Uterus (tissue), 3 donors: ENCODE measurements at regions not wholly inside any gene's neighbourhood (a gene's known extent, or its start where the extent isn't known, plus 50 kb on each side); places are given as distances from the start of the nearest gene placed in this dataset.

Experiments used
- DNase-seq, 2 donors: peaks; one replicate each; pipeline ENCODE4 v3.0.0-alpha.2; 2019 to 2020
- H3K27ac ChIP-seq, 2 donors: fragments of 200-600 bp; sonication (generic); 1 replicate in 1 of 2; 2 replicates in 1 of 2; pipeline ENCODE4 v1.5.1; 2016 to 2018
- H3K27me3 ChIP-seq, 2 donors: fragments of 200-600 bp; sonication (generic); one replicate each; pipeline ENCODE4 v1.5.1; 2018 to 2019; ENCODE audit warnings: control low read depth in 1 of 2
- H3K36me3 ChIP-seq, 2 donors: fragments of 200-600 bp; sonication (generic); one replicate each; pipeline ENCODE4 v1.5.1; 2019; ENCODE audit warnings: control low read depth in 1 of 2
- H3K4me1 ChIP-seq, 2 donors: fragments of 200-600 bp; sonication (generic); one replicate each; pipeline ENCODE4 v1.5.1; 2018 to 2019; ENCODE audit warnings: control low read depth in 1 of 2
- H3K4me3 ChIP-seq, 2 donors: fragments of 200-600 bp; sonication (generic); 1 replicate in 1 of 2; 2 replicates in 1 of 2; pipeline ENCODE4 v1.5.1; 2018 to 2019; ENCODE audit warnings: mild to moderate bottlenecking in 1 of 2
- H3K9me3 ChIP-seq, 2 donors: fragments of 200-600 bp; sonication (generic); one replicate each; pipeline ENCODE4 v1.5.1; 2019; ENCODE audit warnings: control low read depth in 1 of 2
- POLR2A ChIP-seq, 2 donors: fragments of 450-650 bp; IDR thresholded peaks; one replicate each; pipeline ENCODE4 v1.6.1; 2016; ENCODE audit warnings: antibody characterized with exemption in 2 of 2, mild to moderate bottlenecking in 1 of 2, moderate library complexity in 1 of 2
- intact Hi-C: fragments of 100-400 bp; cut with DNase I; formaldehyde crosslinking; loops from one replicate; pipeline ENCODE4 v1.15.1; 2023; ENCODE audit warnings: low total_unique reads
- TF ChIP-seq, protein P1 (sequence below), 4 experiments: fragments of 200-600 bp in 2 of 4; fragments of 450-650 bp in 2 of 4; sonication (generic) in 2 of 4; IDR thresholded peaks; one replicate each; pipeline ENCODE4 v1.5.1; 2016 to 2019; ENCODE audit warnings: antibody characterized with exemption in 4 of 4, mild to moderate bottlenecking in 2 of 4, moderate library complexity in 1 of 4
- donor health status: DM: yes; HTN: yes; CAD: no.

DNA sequence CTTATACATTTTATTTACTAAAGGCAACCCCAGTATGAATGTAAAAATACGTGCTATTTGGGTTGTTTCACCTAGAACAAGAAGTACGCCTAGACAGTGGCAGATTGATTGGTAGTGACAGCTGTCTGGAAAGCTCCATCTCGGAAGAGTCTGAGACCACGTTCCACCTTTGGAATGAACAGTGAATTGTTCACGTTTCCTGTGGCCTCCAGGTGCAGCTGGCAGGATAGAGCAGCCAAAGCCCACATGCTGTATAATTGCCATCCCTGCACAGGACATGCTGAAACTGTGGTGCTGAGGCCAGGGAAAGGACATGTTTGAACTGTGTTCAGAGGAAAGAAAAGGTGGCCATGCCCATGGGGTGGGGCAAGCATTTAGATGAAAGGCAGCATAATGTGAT is 218.7 kb upstream of the MTNR1B start:
- no peak overlapping the region for H3K27ac ChIP-seq
- H3K36me3 ChIP-seq = no peaks in the 10 kb centered on the region
- intact Hi-C loops = no loop called here
- no peaks in the 10 kb centered on the region for H3K4me1 ChIP-seq
- no peak for DNase-seq
- no peak for TF ChIP-seq POLR2A (IDR thresholded peaks at IDR 0.05)
- TF ChIP-seq, protein P1, sequence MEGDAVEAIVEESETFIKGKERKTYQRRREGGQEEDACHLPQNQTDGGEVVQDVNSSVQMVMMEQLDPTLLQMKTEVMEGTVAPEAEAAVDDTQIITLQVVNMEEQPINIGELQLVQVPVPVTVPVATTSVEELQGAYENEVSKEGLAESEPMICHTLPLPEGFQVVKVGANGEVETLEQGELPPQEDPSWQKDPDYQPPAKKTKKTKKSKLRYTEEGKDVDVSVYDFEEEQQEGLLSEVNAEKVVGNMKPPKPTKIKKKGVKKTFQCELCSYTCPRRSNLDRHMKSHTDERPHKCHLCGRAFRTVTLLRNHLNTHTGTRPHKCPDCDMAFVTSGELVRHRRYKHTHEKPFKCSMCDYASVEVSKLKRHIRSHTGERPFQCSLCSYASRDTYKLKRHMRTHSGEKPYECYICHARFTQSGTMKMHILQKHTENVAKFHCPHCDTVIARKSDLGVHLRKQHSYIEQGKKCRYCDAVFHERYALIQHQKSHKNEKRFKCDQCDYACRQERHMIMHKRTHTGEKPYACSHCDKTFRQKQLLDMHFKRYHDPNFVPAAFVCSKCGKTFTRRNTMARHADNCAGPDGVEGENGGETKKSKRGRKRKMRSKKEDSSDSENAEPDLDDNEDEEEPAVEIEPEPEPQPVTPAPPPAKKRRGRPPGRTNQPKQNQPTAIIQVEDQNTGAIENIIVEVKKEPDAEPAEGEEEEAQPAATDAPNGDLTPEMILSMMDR (IDR thresholded peaks at IDR 0.05) = no peak
- H3K9me3 ChIP-seq = no peaks in the 10 kb centered on the region
- no peak overlapping the region for H3K4me3 ChIP-seq
- H3K27me3 ChIP-seq = no peaks in the 10 kb centered on the region

DNA sequence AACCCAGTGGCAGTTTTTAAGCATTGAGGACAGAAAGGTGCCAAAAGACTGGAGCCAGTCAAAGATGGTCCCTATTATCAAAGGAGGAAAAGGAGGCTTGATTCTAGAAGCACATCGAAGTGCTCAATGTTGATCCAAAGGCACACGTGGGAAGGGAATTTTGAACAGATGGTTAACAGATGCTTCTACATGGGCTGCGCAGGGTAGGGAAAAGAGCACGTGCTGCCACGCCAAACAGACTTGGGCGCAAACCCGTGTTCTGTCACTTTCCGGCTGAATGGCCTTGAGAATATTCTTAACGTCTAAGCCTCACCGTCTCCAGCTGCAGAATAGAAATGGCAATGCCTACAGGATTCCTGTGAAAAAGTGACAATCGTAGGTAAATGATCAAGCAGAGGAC is 217.9 kb upstream of the MTNR1B start:
- Histone ChIP-seq H3K4me1 (no peaks in the 10 kb centered on the region), H3K27ac (no peak overlapping the region), H3K36me3 (no peaks in the 10 kb centered on the region), H3K27me3 (no peaks in the 10 kb centered on the region), H3K9me3 (no peaks in the 10 kb centered on the region), H3K4me3 (no peak overlapping the region)
- TF ChIP-seq, protein P1 (IDR thresholded peaks at IDR 0.05) = no peak
- TF ChIP-seq POLR2A (IDR thresholded peaks at IDR 0.05) = no peak
- intact Hi-C loops = no loop called here
- DNase-seq = no peak

DNA sequence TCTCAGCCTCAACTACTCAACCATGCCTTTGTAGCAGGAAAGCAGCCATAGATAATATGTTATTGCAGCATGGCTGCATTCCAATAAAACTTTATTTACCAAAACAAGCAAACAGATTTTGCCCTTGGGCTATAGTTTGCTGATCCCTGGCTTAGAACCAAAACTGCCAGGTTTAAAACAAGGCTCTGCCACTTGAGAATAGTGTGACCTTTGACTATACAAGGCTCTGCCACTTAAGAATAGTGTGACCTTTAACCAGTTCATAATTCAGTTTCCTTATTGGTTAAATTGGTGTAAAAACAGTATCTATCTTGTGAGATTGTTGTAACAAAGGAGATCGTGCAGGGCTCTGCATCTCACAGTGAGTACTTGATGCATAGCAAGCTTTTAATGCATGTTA is 217.3 kb upstream of the MTNR1B start:
- intact Hi-C loops = no loop called here
- TF ChIP-seq POLR2A (IDR thresholded peaks at IDR 0.05) = no peak
- TF ChIP-seq, protein P1 (IDR thresholded peaks at IDR 0.05) = no peak
- DNase-seq = no peak
- Histone ChIP-seq H3K27ac (no peak overlapping the region), H3K4me3 (no peak overlapping the region), H3K36me3 (no peaks in the 10 kb centered on the region), H3K4me1 (no peaks in the 10 kb centered on the region), H3K9me3 (no peaks in the 10 kb centered on the region), H3K27me3 (no peaks in the 10 kb centered on the region)

DNA sequence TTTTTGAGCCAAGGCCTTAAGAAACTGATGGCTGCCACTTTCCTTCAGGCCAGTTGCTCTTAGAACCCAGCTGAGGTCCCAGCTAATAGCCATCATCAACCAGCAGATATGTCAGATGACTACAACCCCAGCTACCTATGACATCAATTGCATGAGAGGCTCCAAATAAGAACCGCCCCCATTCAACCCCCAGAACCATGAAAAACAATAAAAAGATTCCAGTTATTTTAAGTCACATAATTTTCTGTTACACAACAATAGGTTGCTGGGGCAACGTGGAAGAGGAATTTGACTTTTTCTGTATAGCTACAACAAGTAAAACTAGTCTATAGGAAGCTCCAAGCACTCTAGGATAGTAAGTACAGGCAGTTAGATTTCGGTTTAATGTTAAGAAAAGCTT is 216.3 kb upstream of the MTNR1B start:
- no peak for TF ChIP-seq POLR2A (IDR thresholded peaks at IDR 0.05)
- TF ChIP-seq, protein P1 (IDR thresholded peaks at IDR 0.05) = no peak
- no peak for DNase-seq
- intact Hi-C loops = no loop called here
- no peaks in the 10 kb centered on the region for H3K27me3 ChIP-seq
- no peak overlapping the region for H3K27ac ChIP-seq
- H3K9me3 ChIP-seq = no peaks in the 10 kb centered on the region
- no peaks in the 10 kb centered on the region for H3K36me3 ChIP-seq
- no peaks in the 10 kb centered on the region for H3K4me1 ChIP-seq
- H3K4me3 ChIP-seq = no peak overlapping the region

DNA sequence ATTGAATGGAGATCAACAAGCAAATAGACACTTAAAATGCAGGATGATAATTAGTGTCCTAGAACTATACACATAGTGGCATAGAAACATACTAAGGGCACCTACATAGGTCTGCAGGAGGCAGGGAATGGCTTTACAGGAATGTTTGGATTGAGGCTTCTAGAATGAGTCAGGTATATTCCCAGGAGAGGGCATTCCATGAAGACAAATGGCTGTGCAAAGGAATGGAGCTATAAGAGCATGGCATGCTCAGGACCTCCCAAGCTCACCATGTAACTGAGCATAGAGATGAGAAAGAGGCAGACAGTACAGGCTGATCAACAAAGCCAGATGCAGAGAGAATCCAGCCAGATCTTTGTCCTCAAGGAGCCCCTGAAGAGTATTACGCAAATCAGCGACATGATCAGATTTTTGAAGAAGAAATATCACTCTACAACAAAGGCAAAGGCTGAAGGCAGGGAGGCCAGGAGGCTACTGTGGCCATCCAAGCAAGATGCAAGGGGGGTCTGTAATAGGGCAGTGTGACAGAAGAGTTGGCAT is 211.1 kb upstream of the MTNR1B start:
- Histone ChIP-seq H3K27ac (no peak overlapping the region), H3K4me1 (no peaks in the 10 kb centered on the region), H3K9me3 (no peaks in the 10 kb centered on the region), H3K4me3 (no peak overlapping the region), H3K27me3 (no peaks in the 10 kb centered on the region), H3K36me3 (no peaks in the 10 kb centered on the region)
- no peak for DNase-seq
- intact Hi-C loops = no loop called here
- TF ChIP-seq POLR2A (IDR thresholded peaks at IDR 0.05) = no peak
- TF ChIP-seq, protein P1 (IDR thresholded peaks at IDR 0.05) = no peak
